ENCODE measurements at regions not wholly inside any gene's neighbourhood (a gene's known extent, or its start where the extent isn't known, plus 50 kb on each side); places are given as distances from the start of the nearest gene placed in this dataset.

DNA sequence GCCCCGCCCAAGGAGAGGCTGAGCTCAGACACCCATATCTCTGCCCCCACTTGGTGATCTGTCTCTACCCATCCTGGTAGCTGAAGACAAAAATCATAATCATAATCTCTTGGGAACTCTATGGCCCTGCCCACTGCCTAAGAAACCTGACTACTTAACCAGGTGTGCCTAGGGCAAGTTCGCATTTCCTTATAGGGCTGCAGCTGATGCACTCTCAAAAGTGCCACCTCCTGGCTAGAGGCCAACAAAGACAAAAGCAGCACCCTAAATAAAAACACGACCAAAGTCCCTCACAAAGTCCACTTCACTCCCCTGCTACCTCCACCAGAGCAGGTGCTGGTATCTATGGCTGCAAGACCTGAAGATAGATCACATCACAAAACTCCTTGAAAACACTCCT, 250.4 kb upstream of the SLITRK3 start:
- TF ChIP-seq POLR2A (IDR thresholded peaks at IDR 0.05), result no peak
- TF ChIP-seq, protein P1, sequence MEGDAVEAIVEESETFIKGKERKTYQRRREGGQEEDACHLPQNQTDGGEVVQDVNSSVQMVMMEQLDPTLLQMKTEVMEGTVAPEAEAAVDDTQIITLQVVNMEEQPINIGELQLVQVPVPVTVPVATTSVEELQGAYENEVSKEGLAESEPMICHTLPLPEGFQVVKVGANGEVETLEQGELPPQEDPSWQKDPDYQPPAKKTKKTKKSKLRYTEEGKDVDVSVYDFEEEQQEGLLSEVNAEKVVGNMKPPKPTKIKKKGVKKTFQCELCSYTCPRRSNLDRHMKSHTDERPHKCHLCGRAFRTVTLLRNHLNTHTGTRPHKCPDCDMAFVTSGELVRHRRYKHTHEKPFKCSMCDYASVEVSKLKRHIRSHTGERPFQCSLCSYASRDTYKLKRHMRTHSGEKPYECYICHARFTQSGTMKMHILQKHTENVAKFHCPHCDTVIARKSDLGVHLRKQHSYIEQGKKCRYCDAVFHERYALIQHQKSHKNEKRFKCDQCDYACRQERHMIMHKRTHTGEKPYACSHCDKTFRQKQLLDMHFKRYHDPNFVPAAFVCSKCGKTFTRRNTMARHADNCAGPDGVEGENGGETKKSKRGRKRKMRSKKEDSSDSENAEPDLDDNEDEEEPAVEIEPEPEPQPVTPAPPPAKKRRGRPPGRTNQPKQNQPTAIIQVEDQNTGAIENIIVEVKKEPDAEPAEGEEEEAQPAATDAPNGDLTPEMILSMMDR (IDR thresholded peaks at IDR 0.05), result no peak

Measured in right lobe of liver (tissue), 4 donors.